Colonic mucosa (tissue), 4 donors: ENCODE measurements at regions not wholly inside any gene's neighbourhood (a gene's known extent, or its start where the extent isn't known, plus 50 kb on each side); places are given as distances from the start of the nearest gene placed in this dataset.

Source experiments
- DNase-seq: peaks from one replicate; pipeline ENCODE4 v3.0.0-alpha.2; 2020
- H3K27ac ChIP-seq: fragments of 200-600 bp; one replicate; pipeline ENCODE4 v1.8.0; 2021
- H3K27me3 ChIP-seq: fragments of 200-600 bp; one replicate; pipeline ENCODE4 v1.8.0; 2021
- H3K36me3 ChIP-seq: fragments of 200-600 bp; one replicate; pipeline ENCODE4 v1.8.0; 2021
- H3K4me1 ChIP-seq: fragments of 200-600 bp; one replicate; pipeline ENCODE4 v1.8.0; 2021; ENCODE audit warnings: mild to moderate bottlenecking
- H3K4me3 ChIP-seq: fragments of 200-600 bp; one replicate; pipeline ENCODE4 v1.8.0; 2021
- H3K9ac ChIP-seq, 2 donors: one replicate each; pipeline ENCODE4 v1.7.0; 2013; ENCODE audit warnings: control low read depth in 2 of 2, low read depth in 2 of 2, low read length in 2 of 2
- H3K9me3 ChIP-seq: fragments of 200-600 bp; one replicate; pipeline ENCODE4 v1.8.0; 2021
- intact Hi-C: fragments of 100-400 bp; cut with DNase I; formaldehyde crosslinking; loops from one replicate; pipeline ENCODE4 v1.14.1; 2022
- TF ChIP-seq, protein P1 (sequence below): fragments of 200-600 bp; IDR thresholded peaks from one replicate; pipeline ENCODE4 v1.8.0; 2022; ENCODE audit warnings: antibody characterized with exemption, mild to moderate bottlenecking
- donor health status: healthy.
- donor health status: DM: no; HTN: no; CAD: no.
- donor health status: DM: no; HTN: no; CAD: no.

DNA sequence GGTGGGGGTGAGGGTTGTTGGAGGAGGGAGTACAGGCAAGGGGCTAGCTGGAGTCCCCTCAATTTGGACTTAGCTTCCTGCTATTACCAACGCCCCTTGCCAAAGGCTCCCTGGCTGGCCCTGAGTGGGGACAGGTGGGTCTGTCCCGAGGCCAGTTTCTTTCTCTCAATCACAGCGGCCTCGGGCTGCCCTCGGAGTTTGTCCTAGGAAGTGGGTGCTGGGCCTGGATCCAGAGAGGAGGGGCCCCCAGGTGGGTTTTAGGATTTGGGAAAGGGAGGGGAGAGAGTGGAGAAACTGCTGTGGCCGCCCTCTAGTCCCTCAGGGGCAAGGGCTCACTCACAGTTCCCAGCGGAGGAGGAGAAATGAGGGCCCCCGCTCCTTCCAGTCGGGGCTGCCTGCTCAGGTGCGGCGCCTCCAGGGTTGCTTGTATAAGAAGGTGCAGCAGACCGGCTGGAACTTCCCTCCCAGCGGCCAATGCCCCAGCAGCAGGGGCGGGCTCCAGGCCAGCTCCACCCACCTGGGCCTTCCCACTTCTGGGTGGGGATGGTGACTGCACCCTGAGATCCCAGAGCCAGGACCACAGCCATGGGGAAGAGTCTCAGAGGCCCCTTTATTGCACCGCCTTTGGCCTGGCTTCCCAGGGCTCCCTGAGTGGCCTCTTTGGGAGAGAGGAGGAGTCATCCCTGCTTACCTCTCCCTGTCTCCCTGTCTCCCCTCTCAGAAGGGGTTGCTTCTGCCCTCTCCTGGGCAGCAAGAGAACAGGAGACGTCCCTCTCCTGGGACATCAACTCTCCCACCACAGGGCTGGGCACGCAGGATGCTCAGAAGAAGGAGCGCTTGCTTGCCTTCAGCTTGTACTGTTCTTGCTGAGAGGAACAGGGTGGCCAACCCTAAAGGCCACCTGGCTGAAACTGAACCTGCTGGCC is 112.0 kb upstream of the SMURF2 start:
- peak overlapping the region; percentile 28 for H3K4me3 ChIP-seq
- H3K27ac ChIP-seq, result peak overlapping the region; percentile 70
- H3K4me1 ChIP-seq, result peaks cover 8% of the 10 kb centered on the region
- H3K9me3 ChIP-seq, result no peaks in the 10 kb centered on the region
- H3K9ac ChIP-seq, result peak overlapping the region; percentile 48 to 63
- no peaks in the 10 kb centered on the region for H3K27me3 ChIP-seq
- intact Hi-C loops, result no loop called here
- H3K36me3 ChIP-seq, result no peaks in the 10 kb centered on the region
- peak; percentile 90 for DNase-seq
- TF ChIP-seq, protein P1, sequence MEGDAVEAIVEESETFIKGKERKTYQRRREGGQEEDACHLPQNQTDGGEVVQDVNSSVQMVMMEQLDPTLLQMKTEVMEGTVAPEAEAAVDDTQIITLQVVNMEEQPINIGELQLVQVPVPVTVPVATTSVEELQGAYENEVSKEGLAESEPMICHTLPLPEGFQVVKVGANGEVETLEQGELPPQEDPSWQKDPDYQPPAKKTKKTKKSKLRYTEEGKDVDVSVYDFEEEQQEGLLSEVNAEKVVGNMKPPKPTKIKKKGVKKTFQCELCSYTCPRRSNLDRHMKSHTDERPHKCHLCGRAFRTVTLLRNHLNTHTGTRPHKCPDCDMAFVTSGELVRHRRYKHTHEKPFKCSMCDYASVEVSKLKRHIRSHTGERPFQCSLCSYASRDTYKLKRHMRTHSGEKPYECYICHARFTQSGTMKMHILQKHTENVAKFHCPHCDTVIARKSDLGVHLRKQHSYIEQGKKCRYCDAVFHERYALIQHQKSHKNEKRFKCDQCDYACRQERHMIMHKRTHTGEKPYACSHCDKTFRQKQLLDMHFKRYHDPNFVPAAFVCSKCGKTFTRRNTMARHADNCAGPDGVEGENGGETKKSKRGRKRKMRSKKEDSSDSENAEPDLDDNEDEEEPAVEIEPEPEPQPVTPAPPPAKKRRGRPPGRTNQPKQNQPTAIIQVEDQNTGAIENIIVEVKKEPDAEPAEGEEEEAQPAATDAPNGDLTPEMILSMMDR, result no peak

DNA sequence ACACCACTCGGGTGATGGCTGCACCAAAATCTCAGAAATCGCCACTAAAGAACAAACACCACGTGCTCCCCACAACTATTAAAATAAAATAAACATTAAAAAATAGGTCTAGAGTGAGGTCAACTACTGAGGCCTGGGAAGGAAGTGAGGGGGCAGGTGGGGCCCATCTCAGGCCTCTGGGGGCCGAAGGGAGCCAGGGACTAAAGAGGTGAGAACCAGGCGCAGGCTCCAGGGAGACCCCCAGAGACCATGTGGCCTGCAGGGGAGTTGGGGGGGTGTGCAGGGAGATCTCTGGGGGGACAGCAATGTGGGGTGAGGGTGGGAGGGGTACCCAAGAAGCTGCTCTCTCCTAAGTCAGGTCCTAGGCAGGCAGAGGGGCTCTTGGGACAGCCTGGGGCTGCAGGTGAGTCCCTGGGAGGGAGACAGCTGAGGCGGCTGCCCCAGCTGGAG is 111.3 kb upstream of the SMURF2 start:
- H3K27me3 ChIP-seq, result no peaks in the 10 kb centered on the region
- H3K4me3 ChIP-seq, result peak overlapping the region; percentile 28
- TF ChIP-seq, protein P1, result no peak
- peak overlapping the region; percentile 48 to 63 for H3K9ac ChIP-seq
- H3K4me1 ChIP-seq, result peaks cover 4% of the 10 kb centered on the region
- no peak for DNase-seq
- intact Hi-C loops, result no loop called here
- H3K9me3 ChIP-seq, result no peaks in the 10 kb centered on the region
- H3K27ac ChIP-seq, result peak overlapping the region; percentile 70
- H3K36me3 ChIP-seq, result no peaks in the 10 kb centered on the region

DNA sequence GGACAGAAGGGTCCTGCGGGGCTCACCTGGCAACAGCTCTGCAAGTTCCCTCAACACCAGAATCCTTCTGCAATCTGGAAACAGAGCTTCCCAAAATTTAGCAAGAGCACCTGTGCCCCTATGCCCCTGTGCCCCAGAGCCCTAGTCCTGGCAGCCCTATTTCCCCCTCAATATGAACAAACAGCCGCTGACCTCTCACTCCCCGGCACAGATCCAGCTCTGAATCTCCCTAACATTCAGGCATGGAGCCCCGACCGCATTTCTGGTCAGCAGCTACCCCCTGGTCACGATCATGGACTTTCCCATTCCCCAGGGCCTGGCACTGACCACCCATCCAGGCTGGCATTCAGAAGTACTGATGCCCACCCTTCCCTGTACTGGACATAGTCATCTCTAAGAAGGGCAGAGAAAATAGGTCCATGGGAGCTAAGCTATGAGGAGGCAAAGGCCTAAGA is 110.8 kb upstream of the SMURF2 start:
- DNase-seq, result no peak
- Histone ChIP-seq H3K27me3 (no peaks in the 10 kb centered on the region), H3K27ac (no peak overlapping the region), H3K36me3 (no peaks in the 10 kb centered on the region), H3K4me1 (peaks cover under 1% of the 10 kb centered on the region), H3K9me3 (no peaks in the 10 kb centered on the region), H3K4me3 (no peak overlapping the region), H3K9ac (no peak overlapping the region)
- TF ChIP-seq, protein P1, result no peak
- intact Hi-C loops, result no loop called here

DNA sequence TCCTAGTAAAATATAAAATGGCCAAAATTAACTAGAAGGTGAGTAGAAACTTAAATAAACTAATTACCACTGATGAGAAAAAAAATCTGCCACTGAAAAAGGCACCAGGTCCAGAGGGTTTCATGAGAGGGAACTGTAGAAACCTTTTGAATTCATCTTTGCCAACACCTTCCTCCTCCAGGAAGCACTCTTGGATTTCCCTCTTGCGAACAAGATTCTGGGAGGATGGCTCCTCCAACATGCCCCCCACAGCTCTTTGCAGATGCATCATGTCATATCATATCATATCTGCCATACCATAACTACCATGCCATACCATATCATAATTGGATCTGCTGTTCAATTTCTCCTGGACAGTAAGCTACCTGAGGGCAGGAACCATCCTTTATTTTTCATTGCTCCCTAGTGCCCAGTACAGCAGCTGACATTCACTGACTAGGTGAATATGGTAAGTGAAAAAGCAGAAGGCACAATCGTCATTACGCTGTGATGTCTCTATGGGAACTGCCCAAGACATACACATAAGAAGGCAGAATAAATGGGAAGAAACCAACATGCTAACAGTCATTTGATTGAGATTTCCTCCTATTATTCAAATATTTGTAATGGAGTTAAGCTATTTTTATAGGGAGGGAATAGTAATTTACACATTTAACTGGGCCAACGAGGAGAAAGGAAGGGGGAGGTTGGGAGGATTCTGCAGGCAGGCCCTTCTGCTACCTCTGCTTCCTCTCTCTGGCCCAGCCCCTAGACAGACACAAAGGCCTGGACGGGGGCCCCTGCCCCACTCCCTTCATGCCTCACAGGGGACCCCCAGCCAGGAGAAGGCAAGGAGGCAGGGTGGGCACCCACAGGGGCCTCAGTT is 110.1 kb upstream of the SMURF2 start:
- Histone ChIP-seq H3K27ac (no peak overlapping the region), H3K36me3 (no peaks in the 10 kb centered on the region), H3K9me3 (no peaks in the 10 kb centered on the region), H3K4me1 (no peaks in the 10 kb centered on the region), H3K4me3 (no peak overlapping the region), H3K9ac (no peak overlapping the region), H3K27me3 (no peaks in the 10 kb centered on the region)
- TF ChIP-seq, protein P1, result no peak
- no peak for DNase-seq
- intact Hi-C loops, result no loop called here

DNA sequence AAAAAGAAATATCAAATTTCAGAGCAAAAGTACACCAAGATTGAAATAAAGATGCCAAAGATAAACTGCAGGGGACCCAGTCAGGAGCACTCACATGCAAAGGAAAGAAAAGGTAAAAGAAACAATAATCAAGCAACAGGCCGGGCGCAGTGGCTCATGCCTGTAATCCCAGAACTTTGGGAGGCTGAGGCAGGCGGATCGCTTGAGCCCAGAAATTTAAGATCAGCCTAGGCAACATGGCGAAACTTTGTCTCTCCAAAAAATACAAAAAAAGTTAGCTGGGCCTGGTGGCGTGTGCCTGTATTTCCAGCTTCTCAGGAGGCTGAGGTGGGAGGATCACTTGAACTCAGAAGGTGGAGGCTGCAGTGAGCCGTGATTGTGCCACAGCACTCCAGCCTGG is 107.6 kb upstream of the SMURF2 start:
- no peak for DNase-seq
- no peaks in the 10 kb centered on the region for H3K36me3 ChIP-seq
- H3K27me3 ChIP-seq, result no peaks in the 10 kb centered on the region
- H3K9me3 ChIP-seq, result no peaks in the 10 kb centered on the region
- TF ChIP-seq, protein P1, result no peak
- H3K27ac ChIP-seq, result no peak overlapping the region
- H3K4me1 ChIP-seq, result no peaks in the 10 kb centered on the region
- H3K4me3 ChIP-seq, result no peak overlapping the region
- H3K9ac ChIP-seq, result no peak overlapping the region
- intact Hi-C loops, result no loop called here
